Cardiac fibroblast (primary cell): ENCODE measurements at regions not wholly inside any gene's neighbourhood (a gene's known extent, or its start where the extent isn't known, plus 50 kb on each side); places are given as distances from the start of the nearest gene placed in this dataset.

Experiments used
- DNase-seq, 2 donors: peaks; one replicate each; pipeline versions ENCODE4 v3.0.0 to v3.0.0-alpha.2; 2010; ENCODE audit warnings: low read depth in 2 of 2
- H3K4me3 ChIP-seq, 2 donors: replicated peaks in 1 of 2; 1 replicate in 1 of 2; 2 replicates in 1 of 2; pipeline ENCODE4 v1.5.1; 2011; ENCODE audit warnings: low read depth in 2 of 2, low read length in 2 of 2, mild to moderate bottlenecking in 2 of 2, moderate library complexity in 1 of 2
- CTCF ChIP-seq: IDR thresholded peaks from one replicate; pipeline ENCODE4 v1.5.1; 2011; ENCODE audit warnings: low read depth, mild to moderate bottlenecking, low read length, inconsistent platforms

GRCh38 chr5:7329141-7329540 is 66.8 kb upstream of the ADCY2 start:
- no peak for TF ChIP-seq CTCF
- no peak for DNase-seq
- no peak overlapping the region for H3K4me3 ChIP-seq

DNA sequence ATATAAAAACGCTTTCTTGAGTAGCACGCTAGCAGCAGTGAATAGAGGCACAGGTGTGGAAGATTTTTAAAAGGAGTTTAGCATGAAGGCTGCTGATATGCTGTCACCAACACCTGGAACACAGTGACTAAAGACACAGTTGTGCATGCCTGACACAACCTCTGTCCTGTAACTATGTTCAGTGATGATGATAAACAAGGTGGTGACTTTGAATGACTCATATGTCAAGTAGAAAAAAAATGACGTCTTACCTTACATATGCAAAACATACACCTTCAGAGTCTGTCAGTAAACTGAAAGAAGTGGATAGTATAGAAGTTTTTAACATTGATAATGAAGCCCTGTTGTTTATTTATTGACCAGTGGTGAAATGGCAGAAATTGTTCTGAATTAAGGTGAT is 66.2 kb upstream of the ADCY2 start:
- no peak for TF ChIP-seq CTCF
- no peak for DNase-seq
- no peak overlapping the region for H3K4me3 ChIP-seq

GRCh38 chr5:7330256-7330655 is 65.7 kb upstream of the ADCY2 start:
- H3K4me3 ChIP-seq = no peak overlapping the region
- no peak for DNase-seq
- no peak for TF ChIP-seq CTCF

- no peak for DNase-seq
- H3K4me3 ChIP-seq = no peak overlapping the region
- TF ChIP-seq CTCF = no peak
These were observed 64.8 kb upstream of the ADCY2 start for GRCh38 chr5:7331131-7331530.
